K562 (cell line): ENCODE measurements at regions not wholly inside any gene's neighbourhood (a gene's known extent, or its start where the extent isn't known, plus 50 kb on each side); places are given as distances from the start of the nearest gene placed in this dataset.
A peak's percentile ranks its signal among the peaks of the same experiment; 100 is the strongest.

Experiments
- BRD9 ChIP-seq: fragments of 450-650 bp; IDR thresholded peaks from 2 replicates; pipeline ENCODE4 v1.6.1; 2018; ENCODE audit warnings: low read depth; ENCODE audit not compliant: partially characterized antibody
- DIDO1 ChIP-seq: fragments of 450-650 bp; IDR thresholded peaks from 2 replicates; pipeline ENCODE4 v1.6.1; 2016; ENCODE audit warnings: low read depth, missing biosample characterization, missing genetic modification characterization
- GATAD2A ChIP-seq: fragments of 450-650 bp; IDR thresholded peaks from 2 replicates; pipeline ENCODE4 v1.6.1; 2017
- HDAC2 ChIP-seq: fragments of 450-650 bp; IDR thresholded peaks from 2 replicates; pipeline ENCODE4 v1.6.1; 2016; ENCODE audit warnings: mild to moderate bottlenecking
- KLF6 ChIP-seq: fragments of 250-450 bp; sonication (Bioruptor Pico); IDR thresholded peaks from 2 replicates; pipeline ENCODE4 v1.4.0; 2020; ENCODE audit warnings: mild to moderate bottlenecking, moderate library complexity, borderline replicate concordance
- MCM3 ChIP-seq: fragments of 450-650 bp; IDR thresholded peaks from 2 replicates; pipeline ENCODE4 v1.6.1; 2016
- NR1H2 ChIP-seq: sonication (generic); formaldehyde crosslinking; IDR thresholded peaks from 2 replicates; pipeline ENCODE4 v1.4.0; 2020; ENCODE audit warnings: mild to moderate bottlenecking, missing genetic modification reagents
- ZKSCAN3 ChIP-seq: fragments of 250-450 bp; sonication (Bioruptor Pico); IDR thresholded peaks from 2 replicates; pipeline ENCODE4 v1.4.0; 2020
- ZNF140 ChIP-seq: fragments of 250-450 bp; sonication (Bioruptor Pico); IDR thresholded peaks from 2 replicates; pipeline ENCODE4 v1.8.0; 2021; ENCODE audit warnings: moderate library complexity, mild to moderate bottlenecking, inconsistent platforms
- TF ChIP-seq, protein P1 (sequence below): fragments of 450-650 bp; IDR thresholded peaks from 2 replicates; pipeline ENCODE4 v1.6.1; 2016; ENCODE audit warnings: mild to moderate bottlenecking
- TF ChIP-seq, protein P2 (sequence below): fragments of 450-650 bp; IDR thresholded peaks from 2 replicates; pipeline ENCODE4 v1.6.1; 2016; ENCODE audit warnings: mild to moderate bottlenecking, moderate library complexity
- TF ChIP-seq, protein P3 (sequence below): sonication (generic); formaldehyde crosslinking; IDR thresholded peaks from 2 replicates; pipeline ENCODE4 v1.9.0; 2022; ENCODE audit warnings: mild to moderate bottlenecking, missing genetic modification reagents
- TF ChIP-seq, protein P4 (sequence below): fragments of 450-650 bp; formaldehyde crosslinking; IDR thresholded peaks from 2 replicates; pipeline ENCODE4 v1.4.0; 2022; ENCODE audit warnings: missing genetic modification characterization

DNA sequence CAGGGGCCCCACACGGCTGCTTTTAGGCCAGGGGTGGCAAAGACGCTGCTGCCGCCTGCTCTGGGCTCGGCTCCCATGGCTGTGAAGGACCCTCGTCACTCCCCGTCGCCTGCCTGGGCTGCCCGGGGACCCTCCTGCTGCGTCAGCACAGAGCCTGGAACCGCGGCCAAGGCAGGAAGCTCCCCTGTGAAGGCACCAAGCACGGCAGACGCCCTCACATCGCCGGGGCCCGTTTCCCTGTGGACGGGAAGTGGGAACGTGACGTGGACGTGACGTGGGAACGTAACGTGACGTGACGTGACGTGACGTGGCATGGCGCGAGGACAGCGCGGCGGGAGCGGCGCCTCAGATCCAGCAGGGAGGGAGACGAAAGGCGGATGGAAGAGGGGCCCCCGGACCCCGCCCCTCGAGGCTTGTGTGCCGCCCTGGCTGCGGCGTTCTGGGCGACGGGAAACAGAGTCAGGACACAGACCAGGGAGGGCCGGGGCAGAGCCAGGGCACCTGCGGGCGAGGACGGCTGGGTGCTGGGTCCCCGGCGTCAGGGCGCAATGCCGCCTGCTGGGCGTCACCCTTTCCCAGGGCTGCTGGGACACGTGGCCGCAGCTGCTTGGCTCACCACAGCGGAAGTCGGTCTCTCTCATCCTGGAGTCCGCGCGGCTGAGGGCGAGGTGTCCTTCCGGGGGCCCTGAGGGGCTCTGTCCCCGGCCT is 53.1 kb downstream of the MRPL36 start (continued):
- TF ChIP-seq, protein P1, sequence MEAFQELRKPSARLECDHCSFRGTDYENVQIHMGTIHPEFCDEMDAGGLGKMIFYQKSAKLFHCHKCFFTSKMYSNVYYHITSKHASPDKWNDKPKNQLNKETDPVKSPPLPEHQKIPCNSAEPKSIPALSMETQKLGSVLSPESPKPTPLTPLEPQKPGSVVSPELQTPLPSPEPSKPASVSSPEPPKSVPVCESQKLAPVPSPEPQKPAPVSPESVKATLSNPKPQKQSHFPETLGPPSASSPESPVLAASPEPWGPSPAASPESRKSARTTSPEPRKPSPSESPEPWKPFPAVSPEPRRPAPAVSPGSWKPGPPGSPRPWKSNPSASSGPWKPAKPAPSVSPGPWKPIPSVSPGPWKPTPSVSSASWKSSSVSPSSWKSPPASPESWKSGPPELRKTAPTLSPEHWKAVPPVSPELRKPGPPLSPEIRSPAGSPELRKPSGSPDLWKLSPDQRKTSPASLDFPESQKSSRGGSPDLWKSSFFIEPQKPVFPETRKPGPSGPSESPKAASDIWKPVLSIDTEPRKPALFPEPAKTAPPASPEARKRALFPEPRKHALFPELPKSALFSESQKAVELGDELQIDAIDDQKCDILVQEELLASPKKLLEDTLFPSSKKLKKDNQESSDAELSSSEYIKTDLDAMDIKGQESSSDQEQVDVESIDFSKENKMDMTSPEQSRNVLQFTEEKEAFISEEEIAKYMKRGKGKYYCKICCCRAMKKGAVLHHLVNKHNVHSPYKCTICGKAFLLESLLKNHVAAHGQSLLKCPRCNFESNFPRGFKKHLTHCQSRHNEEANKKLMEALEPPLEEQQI, result no peak
- TF ChIP-seq MCM3, result no peak
- no peak for TF ChIP-seq ZNF140 (CRISPR knock-in tag)
- no peak for TF ChIP-seq ZKSCAN3
- TF ChIP-seq, protein P2, sequence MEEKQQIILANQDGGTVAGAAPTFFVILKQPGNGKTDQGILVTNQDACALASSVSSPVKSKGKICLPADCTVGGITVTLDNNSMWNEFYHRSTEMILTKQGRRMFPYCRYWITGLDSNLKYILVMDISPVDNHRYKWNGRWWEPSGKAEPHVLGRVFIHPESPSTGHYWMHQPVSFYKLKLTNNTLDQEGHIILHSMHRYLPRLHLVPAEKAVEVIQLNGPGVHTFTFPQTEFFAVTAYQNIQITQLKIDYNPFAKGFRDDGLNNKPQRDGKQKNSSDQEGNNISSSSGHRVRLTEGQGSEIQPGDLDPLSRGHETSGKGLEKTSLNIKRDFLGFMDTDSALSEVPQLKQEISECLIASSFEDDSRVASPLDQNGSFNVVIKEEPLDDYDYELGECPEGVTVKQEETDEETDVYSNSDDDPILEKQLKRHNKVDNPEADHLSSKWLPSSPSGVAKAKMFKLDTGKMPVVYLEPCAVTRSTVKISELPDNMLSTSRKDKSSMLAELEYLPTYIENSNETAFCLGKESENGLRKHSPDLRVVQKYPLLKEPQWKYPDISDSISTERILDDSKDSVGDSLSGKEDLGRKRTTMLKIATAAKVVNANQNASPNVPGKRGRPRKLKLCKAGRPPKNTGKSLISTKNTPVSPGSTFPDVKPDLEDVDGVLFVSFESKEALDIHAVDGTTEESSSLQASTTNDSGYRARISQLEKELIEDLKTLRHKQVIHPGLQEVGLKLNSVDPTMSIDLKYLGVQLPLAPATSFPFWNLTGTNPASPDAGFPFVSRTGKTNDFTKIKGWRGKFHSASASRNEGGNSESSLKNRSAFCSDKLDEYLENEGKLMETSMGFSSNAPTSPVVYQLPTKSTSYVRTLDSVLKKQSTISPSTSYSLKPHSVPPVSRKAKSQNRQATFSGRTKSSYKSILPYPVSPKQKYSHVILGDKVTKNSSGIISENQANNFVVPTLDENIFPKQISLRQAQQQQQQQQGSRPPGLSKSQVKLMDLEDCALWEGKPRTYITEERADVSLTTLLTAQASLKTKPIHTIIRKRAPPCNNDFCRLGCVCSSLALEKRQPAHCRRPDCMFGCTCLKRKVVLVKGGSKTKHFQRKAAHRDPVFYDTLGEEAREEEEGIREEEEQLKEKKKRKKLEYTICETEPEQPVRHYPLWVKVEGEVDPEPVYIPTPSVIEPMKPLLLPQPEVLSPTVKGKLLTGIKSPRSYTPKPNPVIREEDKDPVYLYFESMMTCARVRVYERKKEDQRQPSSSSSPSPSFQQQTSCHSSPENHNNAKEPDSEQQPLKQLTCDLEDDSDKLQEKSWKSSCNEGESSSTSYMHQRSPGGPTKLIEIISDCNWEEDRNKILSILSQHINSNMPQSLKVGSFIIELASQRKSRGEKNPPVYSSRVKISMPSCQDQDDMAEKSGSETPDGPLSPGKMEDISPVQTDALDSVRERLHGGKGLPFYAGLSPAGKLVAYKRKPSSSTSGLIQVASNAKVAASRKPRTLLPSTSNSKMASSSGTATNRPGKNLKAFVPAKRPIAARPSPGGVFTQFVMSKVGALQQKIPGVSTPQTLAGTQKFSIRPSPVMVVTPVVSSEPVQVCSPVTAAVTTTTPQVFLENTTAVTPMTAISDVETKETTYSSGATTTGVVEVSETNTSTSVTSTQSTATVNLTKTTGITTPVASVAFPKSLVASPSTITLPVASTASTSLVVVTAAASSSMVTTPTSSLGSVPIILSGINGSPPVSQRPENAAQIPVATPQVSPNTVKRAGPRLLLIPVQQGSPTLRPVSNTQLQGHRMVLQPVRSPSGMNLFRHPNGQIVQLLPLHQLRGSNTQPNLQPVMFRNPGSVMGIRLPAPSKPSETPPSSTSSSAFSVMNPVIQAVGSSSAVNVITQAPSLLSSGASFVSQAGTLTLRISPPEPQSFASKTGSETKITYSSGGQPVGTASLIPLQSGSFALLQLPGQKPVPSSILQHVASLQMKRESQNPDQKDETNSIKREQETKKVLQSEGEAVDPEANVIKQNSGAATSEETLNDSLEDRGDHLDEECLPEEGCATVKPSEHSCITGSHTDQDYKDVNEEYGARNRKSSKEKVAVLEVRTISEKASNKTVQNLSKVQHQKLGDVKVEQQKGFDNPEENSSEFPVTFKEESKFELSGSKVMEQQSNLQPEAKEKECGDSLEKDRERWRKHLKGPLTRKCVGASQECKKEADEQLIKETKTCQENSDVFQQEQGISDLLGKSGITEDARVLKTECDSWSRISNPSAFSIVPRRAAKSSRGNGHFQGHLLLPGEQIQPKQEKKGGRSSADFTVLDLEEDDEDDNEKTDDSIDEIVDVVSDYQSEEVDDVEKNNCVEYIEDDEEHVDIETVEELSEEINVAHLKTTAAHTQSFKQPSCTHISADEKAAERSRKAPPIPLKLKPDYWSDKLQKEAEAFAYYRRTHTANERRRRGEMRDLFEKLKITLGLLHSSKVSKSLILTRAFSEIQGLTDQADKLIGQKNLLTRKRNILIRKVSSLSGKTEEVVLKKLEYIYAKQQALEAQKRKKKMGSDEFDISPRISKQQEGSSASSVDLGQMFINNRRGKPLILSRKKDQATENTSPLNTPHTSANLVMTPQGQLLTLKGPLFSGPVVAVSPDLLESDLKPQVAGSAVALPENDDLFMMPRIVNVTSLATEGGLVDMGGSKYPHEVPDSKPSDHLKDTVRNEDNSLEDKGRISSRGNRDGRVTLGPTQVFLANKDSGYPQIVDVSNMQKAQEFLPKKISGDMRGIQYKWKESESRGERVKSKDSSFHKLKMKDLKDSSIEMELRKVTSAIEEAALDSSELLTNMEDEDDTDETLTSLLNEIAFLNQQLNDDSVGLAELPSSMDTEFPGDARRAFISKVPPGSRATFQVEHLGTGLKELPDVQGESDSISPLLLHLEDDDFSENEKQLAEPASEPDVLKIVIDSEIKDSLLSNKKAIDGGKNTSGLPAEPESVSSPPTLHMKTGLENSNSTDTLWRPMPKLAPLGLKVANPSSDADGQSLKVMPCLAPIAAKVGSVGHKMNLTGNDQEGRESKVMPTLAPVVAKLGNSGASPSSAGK, result peak; percentile 73
- TF ChIP-seq BRD9, result no peak
- no peak for TF ChIP-seq KLF6 (CRISPR knock-in tag)
- no peak for TF ChIP-seq NR1H2
- TF ChIP-seq, protein P3, sequence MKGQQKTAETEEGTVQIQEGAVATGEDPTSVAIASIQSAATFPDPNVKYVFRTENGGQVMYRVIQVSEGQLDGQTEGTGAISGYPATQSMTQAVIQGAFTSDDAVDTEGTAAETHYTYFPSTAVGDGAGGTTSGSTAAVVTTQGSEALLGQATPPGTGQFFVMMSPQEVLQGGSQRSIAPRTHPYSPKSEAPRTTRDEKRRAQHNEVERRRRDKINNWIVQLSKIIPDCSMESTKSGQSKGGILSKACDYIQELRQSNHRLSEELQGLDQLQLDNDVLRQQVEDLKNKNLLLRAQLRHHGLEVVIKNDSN (CRISPR knock-in tag), result peak; percentile 29; the same call in 1 of the 2 replicates
- no peak for TF ChIP-seq DIDO1
- no peak for TF ChIP-seq HDAC2
- TF ChIP-seq, protein P4, sequence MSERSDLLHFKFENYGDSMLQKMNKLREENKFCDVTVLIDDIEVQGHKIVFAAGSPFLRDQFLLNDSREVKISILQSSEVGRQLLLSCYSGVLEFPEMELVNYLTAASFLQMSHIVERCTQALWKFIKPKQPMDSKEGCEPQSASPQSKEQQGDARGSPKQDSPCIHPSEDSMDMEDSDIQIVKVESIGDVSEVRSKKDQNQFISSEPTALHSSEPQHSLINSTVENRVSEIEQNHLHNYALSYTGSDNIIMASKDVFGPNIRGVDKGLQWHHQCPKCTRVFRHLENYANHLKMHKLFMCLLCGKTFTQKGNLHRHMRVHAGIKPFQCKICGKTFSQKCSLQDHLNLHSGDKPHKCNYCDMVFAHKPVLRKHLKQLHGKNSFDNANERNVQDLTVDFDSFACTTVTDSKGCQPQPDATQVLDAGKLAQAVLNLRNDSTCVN (CRISPR knock-in tag), result no peak
- TF ChIP-seq GATAD2A, result no peak
